ENCODE measurements at regions not wholly inside any gene's neighbourhood (a gene's known extent, or its start where the extent isn't known, plus 50 kb on each side); places are given as distances from the start of the nearest gene placed in this dataset.

- no TSS peak for BruUV-seq (replicated peaks)
- no peak for ATAC-seq
- intact Hi-C loops (cut with micrococcal nuclease), result no loop called here
Observed at GRCh38 chr10:128538671-128539070, 412.4 kb upstream of the MKI67 start.

GRCh38 chr10:128539510-128540127 is 413.4 kb upstream of the MKI67 start:
- Histone ChIP-seq H3K4me3 (ENCODE audit: low read length) (no peak overlapping the region), H3K4me2 (ENCODE audit: low read length) (no peak overlapping the region), H3K27ac (ENCODE audit: low read length) (no peak overlapping the region), H3K9ac (ENCODE audit: low read length) (no peak overlapping the region), H3K27me3 (ENCODE audit: low read length) (peaks cover 75% of the 10 kb centered on the region), H4K20me1 (ENCODE audit: low read length) (no peaks in the 10 kb centered on the region), H3F3A (ENCODE audit: low read length, unreplicated experiment) (no peaks in the 10 kb centered on the region), H3K9me3 (ENCODE audit: low read length) (no peaks in the 10 kb centered on the region), H3K36me3 (ENCODE audit: low read depth, low read length) (no peaks in the 10 kb centered on the region), H3K4me1 (ENCODE audit: insufficient read depth, low read length) (no peaks in the 10 kb centered on the region), H3K9me2 (replicated peaks; ENCODE audit: low read length) (no peaks in the 10 kb centered on the region), H2AFZ (ENCODE audit: low read length) (no peak overlapping the region), H3K79me2 (ENCODE audit: low read length) (no peaks in the 10 kb centered on the region)
- no peak for DNase-seq
- ChIA-PET POLR2A (ENCODE audit: unreplicated experiment) (no interaction called here), CTCF (no interaction called here)
- BruUV-seq (replicated peaks), result no TSS peak
- TF ChIP-seq CTCF (conservative IDR thresholded peaks at IDR 0.05; ENCODE audit: low read depth, low read length), result no peak
- TF ChIP-seq EZH2 (IDR thresholded peaks at IDR 0.05; ENCODE audit: low read length, unreplicated experiment), result no peak
- no peak for TF ChIP-seq EZH2phosphoT487 (IDR thresholded peaks at IDR 0.05; ENCODE audit: borderline replicate concordance, low read length)
- no peak for ATAC-seq
- intact Hi-C loops (cut with micrococcal nuclease), result no loop called here

More at GRCh38 chr10:128538671-128539070, 412.4 kb upstream of the MKI67 start:
- peaks cover 69% of the 10 kb centered on the region for H3K27me3 ChIP-seq (ENCODE audit: low read length)
- CTCF ChIA-PET, result no interaction called here
- no peak overlapping the region for H3K4me3 ChIP-seq (ENCODE audit: low read length)
- DNase-seq, result no peak
- H3K9me3 ChIP-seq (ENCODE audit: low read length), result no peaks in the 10 kb centered on the region
- H3K9me2 ChIP-seq (replicated peaks; ENCODE audit: low read length), result no peaks in the 10 kb centered on the region
- no peak overlapping the region for H2AFZ ChIP-seq (ENCODE audit: low read length)
- no peak overlapping the region for H3K4me2 ChIP-seq (ENCODE audit: low read length)
- H4K20me1 ChIP-seq (ENCODE audit: low read length), result no peaks in the 10 kb centered on the region
- POLR2A ChIA-PET (ENCODE audit: unreplicated experiment), result no interaction called here
- H3K9ac ChIP-seq (ENCODE audit: low read length), result no peak overlapping the region
- no peaks in the 10 kb centered on the region for H3F3A ChIP-seq (ENCODE audit: low read length, unreplicated experiment)
- no peaks in the 10 kb centered on the region for H3K79me2 ChIP-seq (ENCODE audit: low read length)
- H3K4me1 ChIP-seq (ENCODE audit: insufficient read depth, low read length), result no peaks in the 10 kb centered on the region
- H3K27ac ChIP-seq (ENCODE audit: low read length), result no peak overlapping the region
- H3K36me3 ChIP-seq (ENCODE audit: low read depth, low read length), result no peaks in the 10 kb centered on the region
- TF ChIP-seq EZH2 (IDR thresholded peaks at IDR 0.05; ENCODE audit: low read length, unreplicated experiment) (no peak), CTCF (conservative IDR thresholded peaks at IDR 0.05; ENCODE audit: low read depth, low read length) (no peak), EZH2phosphoT487 (IDR thresholded peaks at IDR 0.05; ENCODE audit: borderline replicate concordance, low read length) (no peak)

GRCh38 chr10:128540128-128540762 is 414.0 kb upstream of the MKI67 start:
- intact Hi-C loops (cut with micrococcal nuclease), result no loop called here
- Histone ChIP-seq H2AFZ (ENCODE audit: low read length) (no peak overlapping the region), H3K9me3 (ENCODE audit: low read length) (no peaks in the 10 kb centered on the region), H4K20me1 (ENCODE audit: low read length) (no peaks in the 10 kb centered on the region), H3K9ac (ENCODE audit: low read length) (no peak overlapping the region), H3K4me1 (ENCODE audit: insufficient read depth, low read length) (no peaks in the 10 kb centered on the region), H3K9me2 (replicated peaks; ENCODE audit: low read length) (no peaks in the 10 kb centered on the region), H3F3A (ENCODE audit: low read length, unreplicated experiment) (no peaks in the 10 kb centered on the region), H3K4me2 (ENCODE audit: low read length) (no peak overlapping the region), H3K4me3 (ENCODE audit: low read length) (no peak overlapping the region), H3K27ac (ENCODE audit: low read length) (no peak overlapping the region), H3K79me2 (ENCODE audit: low read length) (no peaks in the 10 kb centered on the region), H3K27me3 (ENCODE audit: low read length) (peaks cover 78% of the 10 kb centered on the region), H3K36me3 (ENCODE audit: low read depth, low read length) (no peaks in the 10 kb centered on the region)
- CTCF ChIA-PET, result no interaction called here
- DNase-seq (no peak), ATAC-seq (no peak)
- POLR2A ChIA-PET (ENCODE audit: unreplicated experiment), result no interaction called here
- BruUV-seq (replicated peaks), result no TSS peak
- TF ChIP-seq EZH2 (IDR thresholded peaks at IDR 0.05; ENCODE audit: low read length, unreplicated experiment), result no peak
- TF ChIP-seq EZH2phosphoT487 (IDR thresholded peaks at IDR 0.05; ENCODE audit: borderline replicate concordance, low read length), result no peak
- no peak for TF ChIP-seq CTCF (conservative IDR thresholded peaks at IDR 0.05; ENCODE audit: low read depth, low read length)

Data from PC-3 (cell line).